ENCODE measurements at regions not wholly inside any gene's neighbourhood (a gene's known extent, or its start where the extent isn't known, plus 50 kb on each side); places are given as distances from the start of the nearest gene placed in this dataset.

GRCh38 chr3:64872345-64872744 lies 184.5 kb upstream of the ADAMTS9 start:
- Mint-ChIP-seq H3K36me3 (ENCODE audit: low read depth) (no peaks in the 10 kb centered on the region), H3K4me3 (no peak overlapping the region), H3K27me3 (no peaks in the 10 kb centered on the region), H3K27ac (no peak overlapping the region), H3K4me1 (ENCODE audit: low read depth) (no peaks in the 10 kb centered on the region), H3K9me3 (peaks cover 4% of the 10 kb centered on the region)
- intact Hi-C loops (cut with micrococcal nuclease): no loop called here
- ChIA-PET CTCF (no interaction called here), POLR2A (no interaction called here)
- DNase-seq: no peak
- no peak for ATAC-seq
- TF ChIP-seq CTCF (IDR thresholded peaks at IDR 0.05): no peak

GRCh38 chr3:64871834-64872249 lies 184.0 kb upstream of the ADAMTS9 start:
- POLR2A ChIA-PET: no interaction called here
- CTCF ChIA-PET: no interaction called here
- intact Hi-C loops (cut with micrococcal nuclease): no loop called here

GRCh38 chr3:64870876-64871646 lies 183.3 kb upstream of the ADAMTS9 start:
- DNase-seq (no peak), ATAC-seq (no peak)
- POLR2A ChIA-PET: no interaction called here
- no peak overlapping the region for H3K27ac Mint-ChIP-seq
- H3K9me3 Mint-ChIP-seq: peaks cover 4% of the 10 kb centered on the region
- TF ChIP-seq CTCF (IDR thresholded peaks at IDR 0.05): no peak
- no peaks in the 10 kb centered on the region for H3K4me1 Mint-ChIP-seq (ENCODE audit: low read depth)
- intact Hi-C loops (cut with micrococcal nuclease): no loop called here
- H3K4me3 Mint-ChIP-seq: no peak overlapping the region
- no peaks in the 10 kb centered on the region for H3K27me3 Mint-ChIP-seq
- H3K36me3 Mint-ChIP-seq (ENCODE audit: low read depth): no peaks in the 10 kb centered on the region
- CTCF ChIA-PET: no interaction called here

More at GRCh38 chr3:64871834-64872249, 184.0 kb upstream of the ADAMTS9 start:
- Mint-ChIP-seq H3K27me3 (no peaks in the 10 kb centered on the region), H3K36me3 (ENCODE audit: low read depth) (no peaks in the 10 kb centered on the region), H3K4me3 (no peak overlapping the region), H3K9me3 (peaks cover 4% of the 10 kb centered on the region), H3K4me1 (ENCODE audit: low read depth) (no peaks in the 10 kb centered on the region), H3K27ac (no peak overlapping the region)
- DNase-seq (no peak), ATAC-seq (no peak)
- no peak for TF ChIP-seq CTCF (IDR thresholded peaks at IDR 0.05)

- Mint-ChIP-seq H3K4me1 (ENCODE audit: low read depth) (no peaks in the 10 kb centered on the region), H3K27me3 (no peaks in the 10 kb centered on the region), H3K9me3 (peaks cover 4% of the 10 kb centered on the region), H3K27ac (no peak overlapping the region), H3K36me3 (ENCODE audit: low read depth) (no peaks in the 10 kb centered on the region), H3K4me3 (no peak overlapping the region)
- ChIA-PET POLR2A (no interaction called here), CTCF (no interaction called here)
- DNase-seq (no peak), ATAC-seq (no peak)
- TF ChIP-seq CTCF (IDR thresholded peaks at IDR 0.05): no peak
- intact Hi-C loops (cut with micrococcal nuclease): no loop called here
Observed at GRCh38 chr3:64867224-64867623, 179.4 kb upstream of the ADAMTS9 start.

- H3K36me3 Mint-ChIP-seq (ENCODE audit: low read depth): no peaks in the 10 kb centered on the region
- DNase-seq (no peak), ATAC-seq (no peak)
- intact Hi-C loops (cut with micrococcal nuclease): no loop called here
- H3K27ac Mint-ChIP-seq: no peak overlapping the region
- H3K4me3 Mint-ChIP-seq: no peak overlapping the region
- H3K27me3 Mint-ChIP-seq: no peaks in the 10 kb centered on the region
- TF ChIP-seq CTCF (IDR thresholded peaks at IDR 0.05): no peak
- H3K4me1 Mint-ChIP-seq (ENCODE audit: low read depth): no peaks in the 10 kb centered on the region
- H3K9me3 Mint-ChIP-seq: peaks cover 6% of the 10 kb centered on the region
- ChIA-PET CTCF (no interaction called here), POLR2A (no interaction called here)
Observed at GRCh38 chr3:64865839-64866570, 178.2 kb upstream of the ADAMTS9 start.
